Dedifferentiated amniotic fluid mesenchymal stem cell (primary cell): ENCODE measurements at regions not wholly inside any gene's neighbourhood (a gene's known extent, or its start where the extent isn't known, plus 50 kb on each side); places are given as distances from the start of the nearest gene placed in this dataset.
"Not testable (repeated sequence)": the region's sequence is repeated elsewhere in the genome, so short reads cannot be mapped to it uniquely, and the experiment has no call there.

ENCODE experiments used
- DNase-seq: peaks from one replicate; pipeline ENCODE4 v3.0.0-alpha.2; 2016; ENCODE audit errors: extremely low spot score

- not testable (repeated sequence) for DNase-seq
Observed at GRCh38 chr16:18725321-18725720, 64.8 kb downstream of the RPS15A start.

- not testable (repeated sequence) for DNase-seq
Observed at GRCh38 chr16:18719978-18720377, 70.2 kb downstream of the RPS15A start.

DNA sequence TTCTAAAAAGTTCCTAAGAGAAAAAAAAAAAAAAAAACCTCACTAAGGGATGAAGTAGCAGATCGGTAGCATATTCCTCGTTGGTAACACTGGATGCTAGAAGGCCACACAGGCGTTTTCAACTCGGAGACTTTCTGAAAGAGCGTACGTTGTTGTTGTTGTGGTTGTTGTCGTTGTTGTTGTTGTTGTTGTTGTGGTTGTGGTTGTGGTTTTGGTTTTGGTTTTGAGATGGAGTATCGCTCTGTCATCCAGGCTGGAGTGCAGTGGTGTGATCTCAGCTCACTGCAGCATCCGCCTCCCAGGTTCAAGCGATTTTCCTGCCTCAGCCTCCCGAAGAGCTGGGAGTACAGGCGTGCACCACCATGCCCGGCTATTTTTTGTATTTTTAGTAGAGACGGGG lies 77.6 kb downstream of the RPS15A start:
- not testable (repeated sequence) for DNase-seq

DNA sequence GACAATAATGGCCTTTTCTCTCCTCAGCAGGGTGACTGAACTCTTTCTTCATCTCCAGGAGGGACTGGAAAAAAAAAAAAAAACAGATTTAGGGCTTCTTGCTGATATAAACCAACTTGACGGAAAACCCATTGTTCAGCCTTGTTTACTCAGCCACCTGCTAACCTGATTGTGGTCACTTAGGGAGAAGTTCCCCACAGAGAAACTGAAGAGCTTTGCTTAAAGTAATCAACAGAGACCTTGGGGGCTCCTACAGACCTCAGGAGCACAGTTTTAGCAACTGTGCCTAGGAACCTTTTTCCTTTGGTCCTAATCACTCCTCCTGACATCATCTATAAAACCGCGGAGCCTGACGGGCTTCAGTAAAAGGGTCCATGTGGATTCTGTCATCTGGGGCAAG lies 79.5 kb downstream of the RPS15A start:
- DNase-seq: not testable (repeated sequence)

DNA sequence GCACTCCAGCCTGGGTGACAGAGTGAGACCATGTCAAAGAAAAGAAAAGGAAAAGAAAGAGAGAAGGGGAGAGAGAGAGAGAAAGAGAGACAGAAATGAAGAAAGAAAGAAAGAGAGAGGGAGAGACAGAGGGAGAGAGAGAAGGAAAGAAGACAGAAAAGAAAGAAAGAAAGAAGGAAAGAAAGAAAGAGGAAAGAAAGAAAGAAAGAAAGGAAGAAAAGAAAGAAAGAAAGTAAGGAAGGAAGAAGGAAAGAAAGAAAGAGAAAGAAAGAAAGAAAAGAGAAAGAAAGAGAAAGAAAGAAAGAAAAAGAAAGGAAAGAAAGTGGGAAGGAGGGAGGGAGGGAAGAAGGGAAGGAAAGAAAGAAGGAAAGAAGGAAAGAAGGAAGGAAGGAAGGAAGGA lies 88.9 kb downstream of the RPS15A start:
- DNase-seq: not testable (repeated sequence)

DNA sequence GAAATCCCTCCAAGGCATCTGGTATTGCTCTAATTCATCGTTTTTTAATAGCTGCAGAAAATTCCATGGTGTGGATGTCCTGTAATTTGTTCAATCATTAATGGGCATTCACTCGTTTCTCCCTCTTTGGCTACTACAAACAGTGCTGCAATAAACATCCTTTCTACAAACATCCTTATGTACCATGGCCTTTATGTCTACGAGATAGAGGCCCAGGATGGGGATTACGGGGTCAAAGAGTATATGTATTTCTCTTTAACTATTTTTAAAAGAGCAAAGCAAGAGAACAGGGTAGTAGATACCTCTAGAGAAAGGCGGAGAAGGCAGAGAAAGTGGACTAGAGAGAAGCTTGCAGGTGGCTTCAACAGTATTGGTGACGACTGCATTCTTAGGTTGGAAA lies 94.1 kb downstream of the RPS15A start:
- not testable (repeated sequence) for DNase-seq

GRCh38 chr16:18686079-18686968 lies 103.8 kb downstream of the RPS15A start:
- DNase-seq: not testable (repeated sequence)

DNA sequence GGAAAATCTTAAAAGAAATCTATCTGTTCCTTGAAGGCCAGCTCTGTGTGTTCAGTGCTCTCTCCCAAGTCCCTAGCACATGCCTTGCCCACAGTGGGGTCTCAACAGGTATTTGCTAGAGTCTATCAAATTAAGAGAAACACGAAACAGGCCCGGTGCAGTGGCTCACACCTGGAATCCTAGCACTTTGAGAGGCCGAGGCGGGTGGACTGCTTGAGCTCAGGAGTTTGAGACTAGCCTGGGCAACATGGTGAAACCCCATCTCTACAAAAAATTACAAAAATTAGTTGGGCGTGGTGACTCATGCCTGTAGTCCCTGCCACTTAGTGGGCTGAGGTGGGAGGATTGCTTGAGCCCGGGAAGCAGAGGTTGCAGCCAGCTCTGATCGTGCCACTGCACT lies 83.9 kb upstream of the NOMO2 start:
- DNase-seq: not testable (repeated sequence)

GRCh38 chr16:18636928-18637327 lies 75.0 kb upstream of the NOMO2 start:
- not testable (repeated sequence) for DNase-seq

- not testable (repeated sequence) for DNase-seq
Observed at GRCh38 chr16:18636148-18636547, 74.3 kb upstream of the NOMO2 start.

- not testable (repeated sequence) for DNase-seq
Observed at GRCh38 chr16:18634981-18635380, 73.1 kb upstream of the NOMO2 start.

DNA sequence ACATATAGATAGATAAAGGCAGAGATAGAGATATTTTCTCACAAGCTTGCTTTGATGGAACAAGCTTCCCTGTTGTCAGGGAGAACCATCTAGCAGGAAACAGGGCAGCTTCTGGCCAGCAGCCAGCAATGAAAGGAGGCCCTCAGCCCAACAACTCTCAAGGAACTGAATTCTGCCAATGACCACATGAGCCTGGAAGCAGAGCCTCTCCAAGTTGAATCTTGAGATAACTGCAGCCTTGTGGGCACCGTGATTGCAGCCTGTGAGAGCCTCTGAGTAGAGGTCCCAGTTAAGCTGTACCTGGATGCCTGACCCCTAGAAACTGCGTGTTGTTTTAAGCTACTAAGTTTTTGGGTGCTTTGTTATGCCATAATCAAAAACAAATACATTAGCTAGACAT lies 69.8 kb upstream of the NOMO2 start:
- not testable (repeated sequence) for DNase-seq

DNA sequence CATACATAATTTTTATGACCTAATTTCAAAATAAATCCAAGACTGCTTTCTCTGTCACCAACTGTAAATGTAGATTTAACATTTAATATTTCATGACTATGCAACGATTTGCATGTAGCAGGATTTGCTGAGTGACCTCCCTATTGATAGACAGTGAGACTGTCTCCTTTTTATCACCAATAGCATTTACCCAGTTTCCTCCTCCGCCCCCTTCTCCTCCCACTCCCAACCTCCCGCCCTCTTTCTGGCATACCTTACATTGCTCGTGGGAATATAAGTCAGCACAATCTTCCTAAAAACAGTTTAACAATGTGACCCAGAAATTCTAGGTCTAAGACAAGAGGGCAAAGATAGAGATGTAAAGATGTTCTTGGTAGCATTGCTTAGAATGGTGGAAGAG lies 55.1 kb upstream of the NOMO2 start:
- not testable (repeated sequence) for DNase-seq

- DNase-seq: peak; percentile 4
Observed at GRCh38 chr16:18616137-18616755, 54.3 kb upstream of the NOMO2 start.
